GM18519 (cell line): ENCODE measurements at regions not wholly inside any gene's neighbourhood (a gene's known extent, or its start where the extent isn't known, plus 50 kb on each side); places are given as distances from the start of the nearest gene placed in this dataset.

Experiments used
- ATAC-seq: cut with Tn5 transposase; IDR thresholded peaks from one replicate; pipeline ENCODE4 v1.9.1; 2021; ENCODE audit warnings: mild to moderate bottlenecking, moderate library complexity; ENCODE audit not compliant: unreplicated experiment, low FRiP score

- ATAC-seq, result no peak
Measured at GRCh38 chr3:30069056-30069455, 537.3 kb upstream of the TGFBR2 start.

- ATAC-seq, result no peak
Measured at GRCh38 chr3:30073040-30073439, 533.4 kb upstream of the TGFBR2 start.

- no peak for ATAC-seq
Measured at GRCh38 chr3:30073622-30074021, 532.8 kb upstream of the TGFBR2 start.

GRCh38 chr3:30075514-30075913, 530.9 kb upstream of the TGFBR2 start:
- no peak for ATAC-seq

GRCh38 chr3:30076899-30077298, 529.5 kb upstream of the TGFBR2 start:
- ATAC-seq, result no peak

GRCh38 chr3:30077746-30078145, 528.7 kb upstream of the TGFBR2 start:
- ATAC-seq, result no peak

- ATAC-seq, result no peak
Measured at GRCh38 chr3:30078736-30079135, 527.7 kb upstream of the TGFBR2 start.

GRCh38 chr3:30081904-30082303, 524.5 kb upstream of the TGFBR2 start:
- no peak for ATAC-seq

GRCh38 chr3:30082652-30083051, 523.7 kb upstream of the TGFBR2 start:
- ATAC-seq, result no peak

- ATAC-seq, result no peak
Measured at GRCh38 chr3:30083315-30083714, 523.1 kb upstream of the TGFBR2 start.

- ATAC-seq, result no peak
Measured at GRCh38 chr3:30084316-30084715, 522.1 kb upstream of the TGFBR2 start.

- no peak for ATAC-seq
Measured at GRCh38 chr3:30084971-30085403, 521.4 kb upstream of the TGFBR2 start.

GRCh38 chr3:30085486-30085885, 520.9 kb upstream of the TGFBR2 start:
- ATAC-seq, result no peak

GRCh38 chr3:30091686-30092085, 514.7 kb upstream of the TGFBR2 start:
- no peak for ATAC-seq

- ATAC-seq, result no peak
Measured at GRCh38 chr3:30097022-30097650, 509.3 kb upstream of the TGFBR2 start.

GRCh38 chr3:30098243-30098642, 508.2 kb upstream of the TGFBR2 start:
- ATAC-seq, result no peak

- ATAC-seq, result no peak
Measured at GRCh38 chr3:30098653-30099455, 507.5 kb upstream of the TGFBR2 start.

GRCh38 chr3:30102356-30102755, 504.0 kb upstream of the TGFBR2 start:
- ATAC-seq, result no peak

GRCh38 chr3:30103186-30103585, 503.2 kb upstream of the TGFBR2 start:
- no peak for ATAC-seq

- no peak for ATAC-seq
Measured at GRCh38 chr3:30107531-30107930, 498.9 kb upstream of the TGFBR2 start.

- ATAC-seq, result no peak
Measured at GRCh38 chr3:30112411-30112810, 494.0 kb upstream of the TGFBR2 start.

GRCh38 chr3:30112902-30113484, 493.4 kb upstream of the TGFBR2 start:
- no peak for ATAC-seq
